RWPE1 (cell line): ENCODE measurements at regions not wholly inside any gene's neighbourhood (a gene's known extent, or its start where the extent isn't known, plus 50 kb on each side); places are given as distances from the start of the nearest gene placed in this dataset.

Experiments used
- CTCF ChIA-PET: fragments of 350-600 bp; sonication (Branson Sonifier 250); formaldehyde crosslinking; extraction: SDS; loops from one replicate; lab custom pipeline; 2021; lab: Yijun Ruan, JAX
- POLR2A ChIA-PET: fragments of 400-600 bp; formaldehyde crosslinking; extraction: SDS; loops from one replicate; lab custom pipeline; 2020; ENCODE audit warnings: antibody characterized with exemption; ENCODE audit not compliant: low non-redundant PET; lab: Yijun Ruan, JAX
- DNase-seq: peaks from one replicate; pipeline ENCODE4 v3.0.0; 2012; ENCODE audit warnings: low spot score
- H3K27ac ChIP-seq: fragments of 450-650 bp; 2 replicates; pipeline ENCODE4 v1.5.1; 2017
- CTCF ChIP-seq: fragments of 450-650 bp; conservative IDR thresholded peaks from 2 replicates; pipeline ENCODE4 v1.5.1; 2017; ENCODE audit warnings: low read depth, mild to moderate bottlenecking

DNA sequence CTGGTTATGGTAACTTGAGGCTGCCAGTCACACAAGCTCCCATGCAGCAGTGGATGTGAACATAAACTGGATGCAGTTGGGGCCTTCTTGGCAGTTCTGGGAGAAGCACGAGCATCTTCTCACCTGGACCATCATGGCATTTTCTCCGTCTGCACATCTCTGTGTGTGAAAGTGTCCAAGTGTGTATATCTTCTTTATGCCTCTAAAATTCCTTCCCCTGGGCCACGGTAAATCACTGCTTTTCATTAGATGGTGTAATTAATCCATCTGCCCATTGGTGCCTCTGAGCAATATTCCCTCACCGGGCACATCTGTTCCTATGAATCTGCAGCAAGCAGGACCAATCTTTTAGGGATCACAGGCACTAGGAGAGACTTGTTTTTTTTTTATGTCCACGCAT lies 138.0 kb downstream of the MAP3K7 start:
- TF ChIP-seq CTCF = no peak
- POLR2A ChIA-PET = no interaction called here
- CTCF ChIA-PET = interaction anchor here (0.7 kb wide), 1 partner anchor 17 kb away, joined by 3 read pairs; no protein-coding TSS in a partner anchor
- no peak for DNase-seq
- no peak overlapping the region for H3K27ac ChIP-seq

GRCh38 chr6:90446164-90446563 lies 140.7 kb downstream of the MAP3K7 start:
- POLR2A ChIA-PET = no interaction called here
- no peak for DNase-seq
- TF ChIP-seq CTCF = no peak
- CTCF ChIA-PET = interaction anchor here (0.7 kb wide), 1 partner anchor 13 kb away, joined by 4 read pairs; no protein-coding TSS in a partner anchor
- no peak overlapping the region for H3K27ac ChIP-seq

- no peak for DNase-seq
- TF ChIP-seq CTCF = no peak
- H3K27ac ChIP-seq = no peak overlapping the region
- POLR2A ChIA-PET = no interaction called here
- CTCF ChIA-PET = no interaction called here
These were observed 141.3 kb downstream of the MAP3K7 start for GRCh38 chr6:90445533-90446108.

GRCh38 chr6:90444160-90444714 lies 142.6 kb downstream of the MAP3K7 start:
- TF ChIP-seq CTCF = no peak
- ChIA-PET CTCF (interaction anchor here (0.6 kb wide), 2 partner anchors 35 to 69 kb away, joined by 3 read pairs; no protein-coding TSS in a partner anchor), POLR2A (no interaction called here)
- DNase-seq = no peak
- H3K27ac ChIP-seq = no peak overlapping the region

DNA sequence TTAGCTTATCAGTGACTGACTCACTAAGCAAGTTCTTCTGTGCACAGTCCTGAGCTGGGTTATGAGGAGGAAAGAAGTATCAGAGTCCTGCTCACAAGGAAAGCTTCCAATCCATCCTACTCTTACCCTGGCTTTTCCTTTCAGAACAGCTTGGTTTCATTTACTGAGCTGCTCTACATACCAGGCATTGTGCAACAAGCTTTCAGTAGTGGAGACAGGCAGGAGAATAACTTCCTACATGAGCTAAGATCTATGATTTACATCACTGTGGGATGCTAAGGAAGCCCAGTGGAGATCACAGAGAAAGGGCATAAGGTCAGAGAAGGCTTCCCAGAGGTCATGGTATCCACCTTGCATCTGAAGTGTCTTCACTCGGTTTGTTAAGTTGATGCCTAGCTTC lies 144.5 kb downstream of the MAP3K7 start:
- no peak for DNase-seq
- ChIA-PET CTCF (no interaction called here), POLR2A (no interaction called here)
- H3K27ac ChIP-seq = no peak overlapping the region
- TF ChIP-seq CTCF = no peak

- POLR2A ChIA-PET = no interaction called here
- CTCF ChIA-PET = interaction anchor here (1.1 kb wide), 1 partner anchor 200 kb away, joined by 5 read pairs; no protein-coding TSS in a partner anchor
These were observed 144.1 kb upstream of the BACH2 start for GRCh38 chr6:90440586-90441283.

More at GRCh38 chr6:90440586-90441283, 144.1 kb upstream of the BACH2 start:
- DNase-seq = no peak
- no peak for TF ChIP-seq CTCF
- H3K27ac ChIP-seq = no peak overlapping the region
